HG02884 (cell line): ENCODE measurements at regions not wholly inside any gene's neighbourhood (a gene's known extent, or its start where the extent isn't known, plus 50 kb on each side); places are given as distances from the start of the nearest gene placed in this dataset.

Experiments
- ATAC-seq: cut with Tn5 transposase; IDR thresholded peaks from one replicate; pipeline ENCODE4 v1.9.1; 2021; ENCODE audit warnings: mild to moderate bottlenecking, moderate library complexity; ENCODE audit not compliant: unreplicated experiment

GRCh38 chr3:25033407-25034029 lies 394.5 kb upstream of the RARB start:
- peak; percentile 75 for ATAC-seq

DNA sequence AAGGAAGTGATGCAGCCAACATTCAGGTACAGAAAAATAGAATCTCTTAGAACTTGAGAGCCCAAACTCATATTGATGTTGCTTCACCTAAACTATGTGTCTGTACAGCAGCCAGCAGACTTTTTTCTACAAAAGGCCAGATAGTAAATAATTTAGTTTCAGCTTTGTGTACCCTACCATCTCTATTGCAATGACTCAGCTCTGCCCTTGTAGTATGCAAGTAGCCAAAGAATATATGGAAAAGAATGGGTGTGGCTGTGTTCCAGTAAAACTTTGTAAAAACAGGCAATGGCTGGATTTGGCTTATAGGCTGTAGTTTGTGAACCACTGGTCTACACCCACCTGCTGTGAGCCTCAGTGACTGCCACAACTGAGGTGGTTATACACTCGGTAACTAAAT lies 392.5 kb upstream of the RARB start:
- no peak for ATAC-seq

DNA sequence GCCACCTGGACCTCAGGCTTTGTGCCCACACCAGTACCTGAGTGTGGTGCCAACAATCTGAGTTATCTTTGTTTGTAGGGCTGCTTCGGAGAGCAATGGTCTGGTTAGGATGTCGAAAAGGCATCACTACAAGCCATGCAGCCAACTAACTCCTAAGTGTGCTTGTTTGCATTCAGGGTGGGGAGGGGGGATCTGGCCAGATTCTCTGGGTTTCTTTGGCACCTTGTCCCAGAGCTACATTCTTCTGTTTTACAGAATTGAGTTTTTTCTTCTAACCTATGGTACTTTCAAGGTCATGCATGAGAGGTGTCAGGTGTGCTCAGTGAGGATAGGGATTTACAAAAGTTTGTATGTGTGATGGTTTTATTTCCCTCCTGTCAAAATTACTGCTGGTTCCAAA lies 391.4 kb upstream of the RARB start:
- no peak for ATAC-seq

- no peak for ATAC-seq
Measured at GRCh38 chr3:25037049-25037547, 391.0 kb upstream of the RARB start.

GRCh38 chr3:25038271-25038670 lies 389.8 kb upstream of the RARB start:
- no peak for ATAC-seq

- ATAC-seq: no peak
Measured at GRCh38 chr3:25038922-25039321, 389.1 kb upstream of the RARB start.

DNA sequence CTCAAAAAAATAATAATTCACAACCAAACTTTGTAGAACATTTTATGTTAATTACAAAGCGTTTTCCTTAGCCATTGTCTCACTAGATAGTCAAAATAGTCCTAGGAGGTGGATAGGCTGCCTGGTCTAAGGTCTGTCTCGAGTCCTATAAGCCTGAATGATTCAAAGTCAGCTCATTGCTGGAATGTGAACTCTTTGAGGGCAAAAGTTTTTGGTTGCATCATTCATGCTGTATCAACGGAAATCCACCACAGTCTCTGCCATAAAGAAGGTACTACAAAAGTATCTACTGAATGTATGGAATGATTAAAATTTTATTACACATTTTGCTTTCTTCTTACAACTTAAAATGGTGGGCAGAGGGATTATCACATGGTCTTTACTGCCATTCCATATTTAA lies 387.3 kb upstream of the RARB start:
- ATAC-seq: no peak

GRCh38 chr3:25041871-25042584 lies 386.0 kb upstream of the RARB start:
- no peak for ATAC-seq

DNA sequence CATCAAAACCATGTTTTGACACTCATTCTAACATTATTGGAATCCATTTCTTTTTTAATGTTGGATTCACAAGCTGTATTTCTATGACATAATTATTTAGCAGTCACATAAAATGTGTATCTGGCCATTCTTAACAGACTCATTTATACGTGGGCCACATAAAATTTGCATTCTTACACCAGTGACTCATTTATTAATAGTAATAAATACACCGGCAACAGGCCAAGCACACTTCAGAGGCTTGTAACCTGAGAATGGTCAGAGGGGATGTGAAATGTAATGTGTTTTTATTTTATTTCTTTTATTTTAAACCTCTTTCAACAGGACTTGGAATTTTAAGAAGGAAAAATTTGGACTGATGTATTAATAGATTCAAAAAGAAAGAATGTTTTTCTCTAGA lies 384.9 kb upstream of the RARB start:
- no peak for ATAC-seq

DNA sequence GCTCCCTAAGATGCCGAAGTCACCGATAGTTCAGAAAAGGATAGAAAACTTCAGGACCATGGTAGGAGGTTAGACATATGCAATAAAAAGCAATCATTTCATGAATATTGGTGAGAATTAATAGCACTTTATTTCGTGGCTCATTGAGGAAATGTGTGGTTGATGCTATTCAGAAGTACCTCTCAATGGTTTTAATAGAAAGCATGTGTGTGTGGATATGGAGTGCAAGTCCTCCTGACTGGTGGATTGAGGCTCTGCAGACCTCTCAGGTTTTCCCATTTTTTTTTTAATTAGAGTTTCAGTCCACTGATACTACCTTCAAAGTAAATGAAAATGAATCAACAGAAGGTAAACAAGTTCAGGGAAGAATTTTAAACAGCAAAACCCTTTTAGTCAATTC lies 384.3 kb upstream of the RARB start:
- ATAC-seq: no peak

GRCh38 chr3:25044762-25045710 lies 383.0 kb upstream of the RARB start:
- ATAC-seq: no peak

DNA sequence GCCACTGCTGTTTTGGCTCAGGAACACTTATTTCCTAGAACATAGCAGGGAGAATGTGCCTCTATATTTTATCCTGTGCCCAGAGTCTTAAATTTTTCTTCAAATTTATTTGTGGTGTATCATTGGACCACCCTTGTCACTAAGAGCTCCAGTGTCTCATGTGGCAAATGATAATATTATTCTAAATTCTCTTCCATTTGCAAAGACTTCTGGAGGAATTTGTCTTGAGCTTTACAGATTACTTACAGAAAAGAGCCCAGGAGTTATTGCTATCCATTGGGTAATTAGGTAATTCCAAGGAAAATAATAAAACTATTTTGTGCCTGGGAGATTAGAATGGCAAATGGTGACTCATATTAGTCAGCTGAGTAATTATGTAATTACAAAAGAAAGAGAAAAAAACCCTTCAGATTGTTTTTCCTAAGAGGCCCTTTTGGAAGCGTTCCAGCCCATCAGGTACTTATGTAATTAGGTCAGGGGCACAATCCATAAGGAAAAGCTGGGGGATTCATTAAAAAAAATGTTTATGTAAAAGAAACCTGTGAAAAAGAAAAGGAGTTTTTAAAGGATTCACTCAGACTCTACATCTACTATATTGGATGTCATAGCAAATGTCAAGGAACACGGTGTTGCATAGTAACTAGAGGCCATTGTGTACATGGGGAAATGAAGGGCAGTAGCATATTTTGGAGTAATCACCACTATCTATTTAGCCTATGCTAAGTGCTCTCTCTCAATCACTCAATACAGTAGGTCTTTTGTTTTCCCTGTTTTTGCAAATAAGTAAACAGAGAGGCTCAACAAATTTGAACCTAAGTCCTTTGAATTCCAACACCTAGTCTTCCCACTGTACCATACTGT lies 380.9 kb upstream of the RARB start:
- ATAC-seq: no peak

- ATAC-seq: no peak
Measured at GRCh38 chr3:25049304-25049703, 378.8 kb upstream of the RARB start.

- no peak for ATAC-seq
Measured at GRCh38 chr3:25053360-25053759, 374.7 kb upstream of the RARB start.

GRCh38 chr3:25056036-25056755 lies 371.9 kb upstream of the RARB start:
- no peak for ATAC-seq

DNA sequence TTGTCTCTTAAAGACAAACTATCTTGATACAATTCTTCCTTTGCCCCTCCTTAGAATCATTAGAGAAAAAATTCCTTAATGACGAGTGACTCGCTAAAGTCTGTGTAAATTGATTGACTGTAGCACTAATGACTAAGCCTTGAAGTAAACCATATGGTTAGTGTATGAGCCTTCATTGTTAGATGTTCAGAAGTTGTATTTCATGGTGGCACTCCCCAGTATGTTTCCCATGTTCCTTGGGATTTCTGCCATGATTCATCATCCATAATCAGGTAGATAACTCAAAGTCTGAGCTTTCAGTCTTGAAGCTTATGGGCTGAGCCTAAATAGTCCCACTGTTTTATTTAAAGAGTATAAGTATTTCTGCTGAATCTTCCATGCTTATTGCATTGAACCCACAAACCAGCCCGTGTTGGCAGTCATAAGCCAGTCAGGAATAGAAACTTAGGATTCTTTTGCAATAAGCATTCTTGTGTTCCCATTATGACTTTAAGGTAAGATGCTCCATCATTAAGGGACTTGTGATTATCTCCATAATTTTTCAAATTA lies 371.2 kb upstream of the RARB start:
- no peak for ATAC-seq

GRCh38 chr3:25057379-25057778 lies 370.7 kb upstream of the RARB start:
- ATAC-seq: no peak

DNA sequence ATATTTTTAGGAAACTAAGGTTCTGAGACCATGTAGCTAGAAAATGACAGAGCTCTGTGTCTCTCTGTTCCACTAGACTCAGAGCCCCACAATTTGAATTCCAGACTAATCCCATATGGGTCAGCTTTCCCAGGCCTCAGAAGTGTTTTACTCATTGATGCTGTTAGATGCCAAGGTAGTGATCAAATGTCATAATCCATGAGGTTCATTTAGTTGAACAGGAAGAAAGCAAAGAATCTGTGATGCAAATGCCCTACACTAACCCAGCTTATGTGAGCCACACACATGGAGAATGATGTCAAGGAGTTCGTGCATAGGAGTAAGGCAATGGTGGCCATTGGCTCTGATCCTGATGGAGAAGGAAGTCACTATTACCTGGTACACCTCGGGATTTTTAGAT lies 363.4 kb upstream of the RARB start:
- ATAC-seq: no peak

DNA sequence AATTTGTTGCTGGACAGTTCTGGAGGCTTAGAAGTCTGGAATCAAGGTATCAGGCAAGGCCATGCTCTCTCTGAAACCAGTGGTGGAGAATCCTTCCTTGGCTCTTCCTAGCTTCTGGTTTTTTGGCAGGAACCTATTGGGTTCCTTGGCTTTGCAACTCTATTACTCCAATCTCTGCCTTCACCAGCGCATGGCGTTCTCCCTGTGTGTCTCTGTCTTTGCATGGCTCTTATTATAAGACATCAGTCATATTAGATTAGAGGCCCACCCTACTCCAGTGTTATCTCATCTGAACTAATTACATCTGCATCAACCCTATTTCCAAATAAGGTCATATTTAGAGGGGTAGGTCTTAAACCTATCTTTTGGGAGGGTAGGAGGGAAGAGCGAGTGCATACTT lies 358.1 kb upstream of the RARB start:
- no peak for ATAC-seq

- no peak for ATAC-seq
Measured at GRCh38 chr3:25071846-25072245, 356.2 kb upstream of the RARB start.
